ACHN (cell line): ENCODE measurements at regions not wholly inside any gene's neighbourhood (a gene's known extent, or its start where the extent isn't known, plus 50 kb on each side); places are given as distances from the start of the nearest gene placed in this dataset.

Source experiments
- DNase-seq: peaks from one replicate; pipeline ENCODE4 v3.0.0-alpha.2; 2015
- in situ Hi-C: cut with HindIII; loops from 2 replicates; pipeline ENCODE4 v1.10.0; 2017; ENCODE audit warnings: low sequenced_read_pairs, low pct_ligation_motif_present, low pct_unique_long_range_greater_than_20kb

GRCh38 chr11:131303611-131304119 is 66.8 kb upstream of the NTM start:
- DNase-seq: no peak
- in situ Hi-C loops: no loop called here

DNA sequence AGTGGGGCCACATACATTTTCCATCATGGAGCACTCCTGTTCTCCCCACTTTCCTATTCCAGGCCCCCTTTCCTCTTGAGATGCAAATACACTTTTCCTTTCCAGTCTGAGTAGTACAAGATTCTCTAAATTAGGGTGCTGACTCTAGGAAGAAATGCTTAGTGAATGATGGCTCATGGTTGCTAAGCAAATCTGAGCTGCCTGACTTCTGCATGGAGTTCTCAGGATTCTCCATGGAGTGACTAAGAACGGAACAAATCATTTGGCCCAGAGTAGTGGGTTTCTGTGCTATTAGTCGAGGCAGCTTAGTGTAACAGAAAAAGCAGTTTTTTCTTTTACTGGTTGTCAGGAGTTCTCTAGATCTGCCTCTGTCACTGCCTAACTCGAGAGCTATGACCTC is 65.4 kb upstream of the NTM start:
- DNase-seq: no peak
- in situ Hi-C loops: no loop called here

DNA sequence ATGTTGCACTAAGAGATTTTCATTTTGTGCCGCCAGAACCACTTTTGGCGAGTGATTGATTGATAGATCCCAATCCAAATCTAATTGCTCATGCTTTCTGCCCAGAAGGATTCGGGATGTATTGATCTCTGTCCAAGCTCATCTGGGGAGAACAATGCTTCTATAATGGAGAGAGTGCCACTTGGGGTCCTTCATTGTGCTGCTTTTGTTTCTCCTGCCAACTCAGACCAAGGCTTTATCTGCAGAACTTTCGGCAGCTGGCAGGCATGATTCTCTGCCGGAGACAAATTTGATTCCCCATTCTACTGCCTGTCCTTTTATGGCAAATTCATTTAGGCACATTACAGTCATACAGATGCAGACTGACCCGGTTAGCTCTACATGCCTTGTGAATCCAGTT is 62.9 kb upstream of the NTM start:
- in situ Hi-C loops: no loop called here
- DNase-seq: no peak

- DNase-seq: no peak
- in situ Hi-C loops: no loop called here
These were observed 60.6 kb upstream of the NTM start for GRCh38 chr11:131309776-131310175.

GRCh38 chr11:131311776-131312514 is 58.5 kb upstream of the NTM start:
- in situ Hi-C loops: no loop called here
- DNase-seq: no peak
